ENCODE measurements at regions not wholly inside any gene's neighbourhood (a gene's known extent, or its start where the extent isn't known, plus 50 kb on each side); places are given as distances from the start of the nearest gene placed in this dataset.
A peak's percentile ranks its signal among the peaks of the same experiment; 100 is the strongest.

- 20 to 26% methylated on average over 4 of the region's 4 CpGs for WGBS, 2 experiments (ENCODE audit: low coverage in 1 of 2, low lambda C conversion rate in 2 of 2, missing lambda C conversion rate in 2 of 2)
- Histone ChIP-seq H3K27me3 (replicated peaks; ENCODE audit: insufficient read depth) (no peaks in the 10 kb centered on the region), H3K4me2 (ENCODE audit: unreplicated experiment) (peak overlapping the region; percentile 38), H3K9me2 (ENCODE audit: insufficient read depth) (no peaks in the 10 kb centered on the region), H3K4me1 (ENCODE audit: insufficient read depth) (peaks cover 18% of the 10 kb centered on the region), H3K36me3 (ENCODE audit: low read depth) (no peaks in the 10 kb centered on the region), H3F3A (ENCODE audit: insufficient read depth) (peaks cover 16% of the 10 kb centered on the region; the same call in 1 of the 2 replicates), H2AFZ (no peak overlapping the region), H3K4me3 (no peak overlapping the region), H4K20me1 (ENCODE audit: insufficient read depth) (no peaks in the 10 kb centered on the region), H3K9me3 (ENCODE audit: low read depth) (no peaks in the 10 kb centered on the region), H3K79me2 (ENCODE audit: insufficient read depth) (no peaks in the 10 kb centered on the region), H3K9ac (no peak overlapping the region), H3K27ac (peak overlapping the region; percentile 32)
- TF ChIP-seq EZH2phosphoT487 (IDR thresholded peaks at IDR 0.05; ENCODE audit: insufficient read depth, low read depth) (no peak), EZH2 (IDR thresholded peaks at IDR 0.05; ENCODE audit: insufficient read depth, poor library complexity, severe bottlenecking) (no peak)
- in situ Hi-C loops (cut with MboI), result no loop called here
- DNase-seq, result peak; percentile 85
Measured at GRCh38 chr18:42183746-42184145, 228.7 kb downstream of the PIK3C3 start.

GRCh38 chr18:42184685-42185477 is 229.8 kb downstream of the PIK3C3 start:
- Histone ChIP-seq H3K9me2 (ENCODE audit: insufficient read depth) (no peaks in the 10 kb centered on the region), H3K79me2 (ENCODE audit: insufficient read depth) (no peaks in the 10 kb centered on the region), H4K20me1 (ENCODE audit: insufficient read depth) (no peaks in the 10 kb centered on the region), H3K4me2 (ENCODE audit: unreplicated experiment) (no peak overlapping the region), H3K36me3 (ENCODE audit: low read depth) (no peaks in the 10 kb centered on the region), H3K4me1 (ENCODE audit: insufficient read depth) (peaks cover 18% of the 10 kb centered on the region), H2AFZ (no peak overlapping the region), H3K27ac (no peak overlapping the region), H3K9ac (no peak overlapping the region), H3K27me3 (replicated peaks; ENCODE audit: insufficient read depth) (no peaks in the 10 kb centered on the region), H3K9me3 (ENCODE audit: low read depth) (no peaks in the 10 kb centered on the region), H3F3A (ENCODE audit: insufficient read depth) (peaks cover 16% of the 10 kb centered on the region; the same call in 1 of the 2 replicates), H3K4me3 (no peak overlapping the region)
- in situ Hi-C loops (cut with MboI), result no loop called here
- TF ChIP-seq EZH2 (IDR thresholded peaks at IDR 0.05; ENCODE audit: insufficient read depth, poor library complexity, severe bottlenecking) (no peak), EZH2phosphoT487 (IDR thresholded peaks at IDR 0.05; ENCODE audit: insufficient read depth, low read depth) (no peak)
- 79 to 83% methylated on average over 14 to 15 of the region's 15 CpGs for WGBS, 2 experiments (ENCODE audit: low coverage in 1 of 2, low lambda C conversion rate in 2 of 2, missing lambda C conversion rate in 2 of 2)
- no peak for DNase-seq

- in situ Hi-C loops (cut with MboI), result no loop called here
- no peaks in the 10 kb centered on the region for H4K20me1 ChIP-seq (ENCODE audit: insufficient read depth)
- H3K9me3 ChIP-seq (ENCODE audit: low read depth), result no peaks in the 10 kb centered on the region
- DNase-seq, result no peak
- H3F3A ChIP-seq (ENCODE audit: insufficient read depth), result peaks cover 16% of the 10 kb centered on the region; the same call in 1 of the 2 replicates
- H3K36me3 ChIP-seq (ENCODE audit: low read depth), result no peaks in the 10 kb centered on the region
- H2AFZ ChIP-seq, result no peak overlapping the region
- H3K9ac ChIP-seq, result no peak overlapping the region
- no peak overlapping the region for H3K27ac ChIP-seq
- H3K4me1 ChIP-seq (ENCODE audit: insufficient read depth), result peaks cover 18% of the 10 kb centered on the region
- H3K9me2 ChIP-seq (ENCODE audit: insufficient read depth), result no peaks in the 10 kb centered on the region
- H3K4me2 ChIP-seq (ENCODE audit: unreplicated experiment), result no peak overlapping the region
- no peaks in the 10 kb centered on the region for H3K27me3 ChIP-seq (replicated peaks; ENCODE audit: insufficient read depth)
- H3K79me2 ChIP-seq (ENCODE audit: insufficient read depth), result no peaks in the 10 kb centered on the region
- H3K4me3 ChIP-seq, result no peak overlapping the region
- TF ChIP-seq EZH2 (IDR thresholded peaks at IDR 0.05; ENCODE audit: insufficient read depth, poor library complexity, severe bottlenecking) (no peak), EZH2phosphoT487 (IDR thresholded peaks at IDR 0.05; ENCODE audit: insufficient read depth, low read depth) (no peak)
Measured at GRCh38 chr18:42185486-42185885, 230.5 kb downstream of the PIK3C3 start.

- no peak overlapping the region for H3K4me2 ChIP-seq (ENCODE audit: unreplicated experiment)
- WGBS, 2 experiments (ENCODE audit: low coverage in 1 of 2, low lambda C conversion rate in 2 of 2, missing lambda C conversion rate in 2 of 2), result 33 to 34% methylated on average over 4 of the region's 4 CpGs
- H3K79me2 ChIP-seq (ENCODE audit: insufficient read depth), result no peaks in the 10 kb centered on the region
- H2AFZ ChIP-seq, result no peak overlapping the region
- H3K4me1 ChIP-seq (ENCODE audit: insufficient read depth), result peaks cover 21% of the 10 kb centered on the region
- H3K4me3 ChIP-seq, result no peak overlapping the region
- in situ Hi-C loops (cut with MboI), result no loop called here
- peaks cover 16% of the 10 kb centered on the region; the same call in 1 of the 2 replicates for H3F3A ChIP-seq (ENCODE audit: insufficient read depth)
- no peaks in the 10 kb centered on the region for H3K9me3 ChIP-seq (ENCODE audit: low read depth)
- H3K27me3 ChIP-seq (replicated peaks; ENCODE audit: insufficient read depth), result no peaks in the 10 kb centered on the region
- no peaks in the 10 kb centered on the region for H3K9me2 ChIP-seq (ENCODE audit: insufficient read depth)
- H4K20me1 ChIP-seq (ENCODE audit: insufficient read depth), result no peaks in the 10 kb centered on the region
- no peak overlapping the region for H3K9ac ChIP-seq
- H3K36me3 ChIP-seq (ENCODE audit: low read depth), result no peaks in the 10 kb centered on the region
- TF ChIP-seq EZH2phosphoT487 (IDR thresholded peaks at IDR 0.05; ENCODE audit: insufficient read depth, low read depth) (no peak), EZH2 (IDR thresholded peaks at IDR 0.05; ENCODE audit: insufficient read depth, poor library complexity, severe bottlenecking) (no peak)
- H3K27ac ChIP-seq, result no peak overlapping the region
- DNase-seq, result no peak
Measured at GRCh38 chr18:42187611-42188380, 232.8 kb downstream of the PIK3C3 start.
